SK-N-SH treated with all-trans-retinoic acid at 6 μM for 48 hours (cell line): ENCODE measurements at regions not wholly inside any gene's neighbourhood (a gene's known extent, or its start where the extent isn't known, plus 50 kb on each side); places are given as distances from the start of the nearest gene placed in this dataset.
"Not testable (repeated sequence)": the region's sequence is repeated elsewhere in the genome, so short reads cannot be mapped to it uniquely, and the experiment has no call there.

Experiments
- ATAC-seq: fragments of 200-7000 bp; cut with Tn5 transposase; 3 replicates; pipeline ENCODE4 v1.9.1; 2020; ENCODE audit warnings: mild to moderate bottlenecking, moderate library complexity
- ARNTL ChIP-seq: fragments of 450-650 bp; formaldehyde crosslinking; IDR thresholded peaks from 2 replicates; pipeline ENCODE4 v1.5.0; 2020; ENCODE audit warnings: low read depth, mild to moderate bottlenecking, moderate library complexity, borderline replicate concordance
- BACH2 ChIP-seq: fragments of 250-450 bp; sonication (Bioruptor Pico); IDR thresholded peaks from 2 replicates; pipeline ENCODE4 v1.9.0; 2021; ENCODE audit warnings: mild to moderate bottlenecking, borderline replicate concordance
- CREB5 ChIP-seq: fragments of 250-450 bp; sonication (Bioruptor Pico); IDR thresholded peaks from 2 replicates; pipeline ENCODE4 v1.5.1; 2020; ENCODE audit warnings: low read depth, mild to moderate bottlenecking, moderate library complexity
- CSDC2 ChIP-seq: fragments of 250-450 bp; sonication (Bioruptor Pico); IDR thresholded peaks from 2 replicates; pipeline ENCODE4 v1.5.0; 2020; ENCODE audit warnings: mild to moderate bottlenecking, moderate library complexity
- CSRNP3 ChIP-seq: fragments of 250-450 bp; sonication (Bioruptor Pico); IDR thresholded peaks from 2 replicates; pipeline ENCODE4 v1.5.1; 2021; ENCODE audit warnings: mild to moderate bottlenecking, moderate library complexity
- ESRRG ChIP-seq: fragments of 250-450 bp; sonication (Bioruptor Pico); IDR thresholded peaks from 2 replicates; pipeline ENCODE4 v1.6.1; 2021; ENCODE audit warnings: mild to moderate bottlenecking
- GLIS3 ChIP-seq: fragments of 250-450 bp; sonication (Bioruptor Pico); IDR thresholded peaks from 2 replicates; pipeline ENCODE4 v1.5.0; 2020; ENCODE audit warnings: mild to moderate bottlenecking, moderate library complexity
- ISL1 ChIP-seq: fragments of 250-450 bp; sonication (Bioruptor Pico); IDR thresholded peaks from 2 replicates; pipeline ENCODE4 v2.1.2; 2022; ENCODE audit warnings: mild to moderate bottlenecking, moderate library complexity
- OSR1 ChIP-seq: fragments of 250-450 bp; sonication (Bioruptor Pico); IDR thresholded peaks from 2 replicates; pipeline ENCODE4 v1.8.0; 2022; ENCODE audit warnings: moderate library complexity, mild to moderate bottlenecking, inconsistent platforms
- PATZ1 ChIP-seq: fragments of 250-450 bp; sonication (Bioruptor Pico); IDR thresholded peaks from 2 replicates; pipeline ENCODE4 v1.8.0; 2020; ENCODE audit warnings: mild to moderate bottlenecking, moderate library complexity, borderline replicate concordance
- POU6F1 ChIP-seq: fragments of 250-450 bp; sonication (Bioruptor Pico); IDR thresholded peaks from 2 replicates; pipeline ENCODE4 v1.8.0; 2021; ENCODE audit warnings: low read depth, mild to moderate bottlenecking, moderate library complexity, borderline replicate concordance
- RARB ChIP-seq: fragments of 250-450 bp; sonication (Bioruptor Pico); IDR thresholded peaks from 2 replicates; pipeline ENCODE4 v1.8.0; 2021; ENCODE audit warnings: mild to moderate bottlenecking, moderate library complexity
- TOX ChIP-seq: fragments of 250-450 bp; sonication (Bioruptor Pico); IDR thresholded peaks from 2 replicates; pipeline ENCODE4 v1.8.0; 2021; ENCODE audit warnings: mild to moderate bottlenecking, moderate library complexity, borderline replicate concordance
- TSHZ2 ChIP-seq: fragments of 250-450 bp; sonication (Bioruptor Pico); IDR thresholded peaks from 2 replicates; pipeline ENCODE4 v1.5.0; 2020; ENCODE audit warnings: mild to moderate bottlenecking, moderate library complexity
- ZC3H10 ChIP-seq: fragments of 250-450 bp; sonication (Bioruptor Pico); IDR thresholded peaks from 2 replicates; pipeline ENCODE4 v1.5.1; 2021; ENCODE audit warnings: mild to moderate bottlenecking, moderate library complexity
- ZNF565 ChIP-seq: fragments of 450-650 bp; formaldehyde crosslinking; conservative IDR thresholded peaks from 2 replicates; pipeline ENCODE4 v1.5.0; 2020; ENCODE audit warnings: low read depth, mild to moderate bottlenecking, moderate library complexity
- ZNF70 ChIP-seq: fragments of 450-650 bp; formaldehyde crosslinking; IDR thresholded peaks from 2 replicates; pipeline ENCODE4 v1.5.0; 2020; ENCODE audit warnings: mild to moderate bottlenecking, moderate library complexity
- ZNF8 ChIP-seq: fragments of 450-650 bp; formaldehyde crosslinking; IDR thresholded peaks from 2 replicates; pipeline ENCODE4 v1.5.0; 2020; ENCODE audit warnings: mild to moderate bottlenecking, moderate library complexity

GRCh38 chr9:38125889-38126288, 56.9 kb upstream of the SHB start:
- no peak for TF ChIP-seq POU6F1
- no peak for TF ChIP-seq ZC3H10 (CRISPR knock-in tag)
- no peak for TF ChIP-seq PATZ1
- TF ChIP-seq CSDC2 (CRISPR knock-in tag): no peak
- no peak for TF ChIP-seq GLIS3 (CRISPR knock-in tag)
- TF ChIP-seq ZNF70 (CRISPR knock-in tag): no peak

GRCh38 chr9:38123359-38123758, 54.3 kb upstream of the SHB start:
- ATAC-seq: not testable (repeated sequence)

More at GRCh38 chr9:38125889-38126288, 56.9 kb upstream of the SHB start:
- no peak for ATAC-seq

GRCh38 chr9:38120961-38121360, 51.9 kb upstream of the SHB start:
- TF ChIP-seq TOX (CRISPR knock-in tag) (no peak), GLIS3 (CRISPR knock-in tag) (no peak), OSR1 (CRISPR knock-in tag) (no peak), RARB (CRISPR knock-in tag) (no peak), PATZ1 (no peak), CSRNP3 (no peak), ESRRG (CRISPR knock-in tag) (no peak), ARNTL (no peak), POU6F1 (no peak)
- TF ChIP-seq, all 23 proteins: peak for 0
- ATAC-seq: no peak

- no peak for ATAC-seq
- TF ChIP-seq PATZ1 (no peak), ISL1 (CRISPR knock-in tag) (no peak), ZNF8 (CRISPR knock-in tag) (no peak), CREB5 (CRISPR knock-in tag) (no peak), ZNF70 (CRISPR knock-in tag) (no peak), CSDC2 (CRISPR knock-in tag) (no peak), ESRRG (CRISPR knock-in tag) (no peak), ZNF565 (no peak), BACH2 (no peak), TOX (CRISPR knock-in tag) (no peak), POU6F1 (no peak), TSHZ2 (CRISPR knock-in tag) (no peak)
Observed at GRCh38 chr9:38119560-38120236, 50.7 kb upstream of the SHB start.
